ENCODE measurements at regions not wholly inside any gene's neighbourhood (a gene's known extent, or its start where the extent isn't known, plus 50 kb on each side); places are given as distances from the start of the nearest gene placed in this dataset.
"Not testable (repeated sequence)": the region's sequence is repeated elsewhere in the genome, so short reads cannot be mapped to it uniquely, and the experiment has no call there.

DNA sequence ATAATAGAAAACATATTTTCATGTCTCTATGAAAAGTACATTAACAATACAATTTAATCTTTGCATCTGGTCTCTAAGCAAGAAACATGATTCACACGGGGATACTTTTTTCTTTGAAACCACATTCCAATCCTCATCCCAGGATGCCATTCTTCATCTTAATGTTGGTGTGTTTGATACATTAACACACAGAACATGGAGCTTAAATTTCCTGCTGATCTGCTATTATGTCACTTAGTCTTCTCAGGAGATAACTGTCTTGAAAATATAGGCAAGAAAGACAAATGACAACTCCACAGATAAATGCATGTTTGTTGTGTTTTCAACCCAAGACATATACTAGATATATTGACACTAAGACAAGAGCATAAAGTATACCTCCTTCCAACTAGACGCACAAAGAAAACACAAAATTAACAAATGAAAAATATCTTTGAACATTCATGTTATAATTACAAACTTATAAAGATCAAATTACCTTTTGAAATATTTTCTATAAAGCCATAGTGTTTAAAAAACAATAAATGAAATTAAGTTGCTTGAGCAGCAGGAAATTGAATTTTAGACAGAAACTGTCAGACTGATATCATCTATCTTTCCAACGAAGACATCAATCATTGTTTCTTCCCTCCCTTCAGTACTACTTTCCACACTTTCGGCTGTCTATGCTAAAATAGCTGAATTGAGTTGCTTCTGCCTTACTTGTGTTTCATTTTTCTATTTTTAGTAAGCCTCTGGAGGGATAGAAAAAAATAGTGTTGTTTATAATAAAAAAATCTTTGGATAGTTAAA lies 1676.7 kb upstream of the CDH9 start:
- no peak for DNase-seq

GRCh38 chr5:28710360-28710759 lies 1672.0 kb upstream of the CDH9 start:
- DNase-seq: no peak

- DNase-seq: no peak
These were observed 1670.1 kb upstream of the CDH9 start for GRCh38 chr5:28708472-28708871.

DNA sequence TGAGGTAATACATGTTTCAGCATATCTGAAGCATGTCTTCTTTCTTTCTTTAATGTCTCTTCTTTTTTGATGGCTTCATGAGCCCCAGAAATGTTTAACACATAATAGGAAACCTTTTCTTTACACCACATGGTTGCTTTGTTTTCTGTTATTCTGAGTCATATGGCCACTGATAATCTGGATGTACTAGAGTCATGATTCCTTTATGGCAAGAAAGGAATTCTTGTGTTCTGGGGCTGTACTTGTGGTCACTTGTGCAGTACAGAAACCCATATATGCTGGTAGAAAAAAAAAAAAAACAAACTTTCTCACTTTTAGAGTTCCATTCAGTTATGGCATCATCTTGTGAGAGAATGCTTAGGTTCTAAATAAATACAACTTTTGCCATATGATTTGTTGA lies 1669.3 kb upstream of the CDH9 start:
- no peak for DNase-seq

- DNase-seq: no peak
These were observed 1665.4 kb upstream of the CDH9 start for GRCh38 chr5:28703651-28704260.

- no peak for DNase-seq
These were observed 1653.1 kb upstream of the CDH9 start for GRCh38 chr5:28691526-28691925.

- DNase-seq: no peak
These were observed 1647.4 kb upstream of the CDH9 start for GRCh38 chr5:28685794-28686193.

GRCh38 chr5:28678899-28679298 lies 1640.5 kb upstream of the CDH9 start:
- no peak for DNase-seq

GRCh38 chr5:28666110-28666509 lies 1627.7 kb upstream of the CDH9 start:
- DNase-seq: no peak

- DNase-seq: no peak
These were observed 1609.7 kb upstream of the CDH9 start for GRCh38 chr5:28648108-28648507.

GRCh38 chr5:28632607-28633006 lies 1594.2 kb upstream of the CDH9 start:
- no peak for DNase-seq

GRCh38 chr5:28603869-28604268 lies 1565.5 kb upstream of the CDH9 start:
- DNase-seq: no peak

DNA sequence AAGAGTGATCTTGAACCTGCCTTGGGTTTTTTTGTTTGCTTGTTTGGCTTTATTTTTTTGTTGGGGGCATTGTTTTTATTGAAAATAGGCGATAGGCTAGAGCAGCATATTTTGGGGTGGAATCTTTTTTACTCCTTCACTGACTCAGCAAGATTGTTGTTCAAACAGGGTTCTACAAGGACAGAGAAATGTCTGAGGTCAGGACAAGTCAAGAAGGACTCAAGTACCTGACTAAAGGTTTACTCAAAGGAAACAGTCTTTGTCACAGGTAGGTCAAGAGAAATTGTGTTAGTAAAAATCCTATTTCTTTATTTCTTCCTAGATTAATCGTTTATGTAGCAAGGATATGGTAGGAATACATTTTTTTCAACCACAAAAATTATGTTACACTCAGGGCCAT lies 1564.0 kb upstream of the CDH9 start:
- no peak for DNase-seq

GRCh38 chr5:28596707-28597106 lies 1558.3 kb upstream of the CDH9 start:
- DNase-seq: not testable (repeated sequence)

GRCh38 chr5:28580616-28581015 lies 1542.2 kb upstream of the CDH9 start:
- DNase-seq: no peak

- no peak for DNase-seq
These were observed 1537.6 kb upstream of the CDH9 start for GRCh38 chr5:28576022-28576421.

DNA sequence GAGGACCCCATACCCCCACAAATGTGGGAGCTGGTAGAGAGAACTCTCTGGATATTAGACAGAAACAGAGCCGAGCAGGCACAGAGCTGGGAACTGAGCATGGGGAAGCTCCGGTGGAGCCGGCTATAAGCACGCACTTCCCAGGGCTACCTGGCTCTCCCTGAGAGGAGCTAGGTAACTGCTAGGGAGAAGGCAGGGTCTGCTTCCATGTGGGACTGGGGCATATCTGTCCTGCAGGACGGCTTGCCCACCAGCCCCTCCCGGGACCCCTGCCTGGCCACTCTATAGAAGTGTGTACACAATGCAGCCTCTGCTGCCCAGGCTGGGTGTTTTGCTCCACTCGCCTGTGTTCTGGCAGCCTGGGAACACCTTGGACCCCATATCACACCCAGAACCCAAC lies 1537.0 kb upstream of the CDH9 start:
- DNase-seq: no peak

DNA sequence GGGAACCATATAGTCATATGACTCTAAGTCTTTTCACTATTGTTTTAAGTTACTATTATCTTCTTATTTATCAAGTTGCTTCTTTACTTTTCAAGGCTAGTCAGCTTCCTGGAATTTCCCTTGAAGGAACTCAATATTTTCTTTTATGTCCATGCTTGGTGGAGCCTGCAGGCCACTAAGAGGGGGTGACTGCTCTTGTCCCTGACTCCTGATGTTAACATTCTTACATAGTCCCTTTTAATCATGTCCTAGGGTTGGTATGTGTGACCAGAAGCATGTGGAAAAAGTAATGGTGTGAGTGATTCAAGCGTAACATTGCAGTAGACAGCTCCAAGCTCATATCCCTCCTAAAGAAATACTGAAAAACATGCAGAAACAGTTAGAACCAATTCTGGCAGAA lies 1536.2 kb upstream of the CDH9 start:
- no peak for DNase-seq

GRCh38 chr5:28567048-28567447 lies 1528.7 kb upstream of the CDH9 start:
- DNase-seq: no peak

DNA sequence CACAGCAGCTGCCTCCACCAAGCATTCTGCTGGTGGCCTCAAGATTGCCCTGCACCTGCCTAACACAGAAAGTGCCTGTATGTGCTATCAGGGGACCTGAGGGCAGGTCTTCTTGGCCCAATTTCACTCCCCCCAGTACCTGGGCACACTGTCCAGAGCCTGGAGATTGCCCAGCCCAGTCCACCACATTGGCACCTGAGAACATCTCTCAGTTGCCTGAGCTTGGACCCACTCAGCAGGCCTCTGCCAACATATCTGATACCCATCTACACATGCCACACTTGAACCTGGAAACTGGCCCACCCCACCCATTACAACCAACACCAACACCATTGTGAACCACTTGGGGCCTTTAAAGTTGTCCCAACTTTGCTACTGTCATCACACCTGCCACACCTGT lies 1523.1 kb upstream of the CDH9 start:
- no peak for DNase-seq

GRCh38 chr5:28558196-28558595 lies 1519.8 kb upstream of the CDH9 start:
- no peak for DNase-seq

- no peak for DNase-seq
These were observed 1518.7 kb upstream of the CDH9 start for GRCh38 chr5:28557114-28557513.

- no peak for DNase-seq
These were observed 1511.2 kb upstream of the CDH9 start for GRCh38 chr5:28549588-28549987.

GRCh38 chr5:28548856-28549255 lies 1510.5 kb upstream of the CDH9 start:
- DNase-seq: no peak

GRCh38 chr5:28544501-28544900 lies 1506.1 kb upstream of the CDH9 start:
- no peak for DNase-seq
